ENCODE measurements at regions not wholly inside any gene's neighbourhood (a gene's known extent, or its start where the extent isn't known, plus 50 kb on each side); places are given as distances from the start of the nearest gene placed in this dataset.

DNA sequence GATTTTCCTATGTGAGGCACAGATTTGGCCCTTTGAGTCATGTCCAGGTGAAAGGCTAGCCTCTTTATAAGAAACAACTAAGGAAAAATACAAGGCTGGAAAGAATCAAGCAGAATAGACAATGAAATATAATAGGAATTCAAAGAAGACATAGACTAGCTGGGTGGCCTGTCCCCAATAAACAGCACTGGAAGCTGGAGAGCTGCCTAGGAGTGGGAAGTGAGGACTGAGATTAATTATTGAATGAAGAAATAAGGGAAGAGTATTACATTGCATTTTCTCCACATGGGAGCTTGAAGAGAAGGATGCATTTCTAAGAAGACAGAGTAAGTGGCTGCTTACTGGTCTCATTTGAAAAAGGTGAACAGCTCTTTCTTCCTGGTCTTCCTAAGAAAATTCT lies 100.0 kb downstream of the CCDC34 start:
- DNase-seq (ENCODE audit: insufficient read length): no peak
- TF ChIP-seq POLR2AphosphoS5 (IDR thresholded peaks at IDR 0.05; ENCODE audit: low read depth, low read length) (no peak), TAF1 (IDR thresholded peaks at IDR 0.05; ENCODE audit: borderline replicate concordance, low read depth, low read length) (no peak), POLR2A (IDR thresholded peaks at IDR 0.05; ENCODE audit: low read depth, low read length) (no peak)
- FAIRE-seq: no peak

DNA sequence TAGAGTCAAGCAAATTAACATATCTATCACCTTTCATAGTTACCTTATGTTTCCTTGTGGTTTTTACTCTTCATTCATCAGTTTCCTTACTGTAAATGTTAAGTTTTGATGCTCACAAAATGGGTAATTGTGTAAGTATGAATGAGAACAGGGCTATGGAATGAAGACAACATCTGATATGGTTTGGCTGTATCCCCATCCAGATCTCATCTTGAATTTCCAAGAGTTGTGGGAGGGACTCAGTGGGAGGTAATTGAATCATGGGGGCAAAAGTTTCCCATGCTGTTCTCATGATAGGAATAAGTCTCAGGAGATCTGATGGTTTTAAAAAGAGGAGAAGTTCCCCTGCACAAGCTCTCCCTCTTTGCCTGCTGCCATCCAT lies 107.6 kb downstream of the CCDC34 start:
- no peak for DNase-seq (ENCODE audit: insufficient read length)
- no peak for FAIRE-seq
- no peak for TF ChIP-seq POLR2A (IDR thresholded peaks at IDR 0.05; ENCODE audit: low read depth, low read length)
- TF ChIP-seq POLR2AphosphoS5 (IDR thresholded peaks at IDR 0.05; ENCODE audit: low read depth, low read length): no peak
- TF ChIP-seq TAF1 (IDR thresholded peaks at IDR 0.05; ENCODE audit: borderline replicate concordance, low read depth, low read length): no peak

DNA sequence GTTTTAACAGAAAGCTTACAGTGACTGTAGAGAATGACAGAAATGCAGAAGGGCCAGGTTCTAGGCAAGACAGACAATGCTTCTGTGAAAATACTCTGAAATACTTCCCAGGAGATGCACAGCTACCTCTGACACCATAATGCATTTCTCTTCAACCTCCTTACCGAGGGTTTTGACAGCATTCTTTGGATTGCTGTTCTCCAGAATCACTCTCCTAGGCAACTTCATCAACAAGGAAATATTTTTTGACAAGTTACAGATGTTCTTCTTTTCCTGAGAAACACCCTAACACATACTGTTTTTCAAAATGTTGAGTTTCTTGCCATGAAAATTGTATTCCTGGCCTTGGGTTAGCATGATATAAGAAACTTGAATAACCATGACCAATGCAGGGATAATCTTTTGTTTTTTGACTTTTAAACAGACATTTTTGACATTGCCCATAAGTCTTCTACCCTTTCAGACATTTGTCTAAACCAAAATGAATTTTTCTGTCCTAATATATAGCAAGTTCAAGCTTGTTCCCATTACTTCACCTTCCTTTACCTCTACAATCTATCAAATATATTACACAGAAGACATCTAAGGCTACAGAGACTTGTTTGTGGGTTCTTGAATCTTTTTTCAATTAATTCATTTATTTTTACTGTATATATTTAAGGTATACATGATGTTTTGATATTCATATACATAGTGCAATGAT lies 108.1 kb downstream of the CCDC34 start:
- FAIRE-seq: no peak
- TF ChIP-seq TAF1 (IDR thresholded peaks at IDR 0.05; ENCODE audit: borderline replicate concordance, low read depth, low read length) (no peak), POLR2A (IDR thresholded peaks at IDR 0.05; ENCODE audit: low read depth, low read length) (no peak)
- no peak for DNase-seq (ENCODE audit: insufficient read length)

DNA sequence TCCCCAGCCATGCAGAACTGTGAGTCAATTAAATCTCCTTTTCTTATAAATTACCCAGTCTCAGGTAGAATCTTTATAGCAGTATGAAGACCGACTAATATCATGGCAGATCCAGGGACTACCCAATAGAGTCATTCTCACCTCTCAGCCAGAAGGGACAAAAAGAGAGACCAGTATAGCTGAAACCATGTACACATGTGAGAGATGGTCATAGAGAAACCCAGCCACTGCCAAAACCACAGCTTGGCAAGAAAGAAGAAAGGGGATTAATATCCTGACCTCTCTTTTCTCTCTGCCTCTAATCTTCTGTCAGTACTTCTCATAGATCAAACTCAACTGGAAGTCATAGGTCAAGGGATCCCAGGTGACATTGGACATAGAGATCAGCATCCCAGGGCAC lies 109.8 kb downstream of the CCDC34 start:
- DNase-seq (ENCODE audit: insufficient read length) (no peak), FAIRE-seq (no peak)
- TF ChIP-seq POLR2AphosphoS5 (IDR thresholded peaks at IDR 0.05; ENCODE audit: low read depth, low read length) (no peak), TAF1 (IDR thresholded peaks at IDR 0.05; ENCODE audit: borderline replicate concordance, low read depth, low read length) (no peak), POLR2A (IDR thresholded peaks at IDR 0.05; ENCODE audit: low read depth, low read length) (no peak)

DNA sequence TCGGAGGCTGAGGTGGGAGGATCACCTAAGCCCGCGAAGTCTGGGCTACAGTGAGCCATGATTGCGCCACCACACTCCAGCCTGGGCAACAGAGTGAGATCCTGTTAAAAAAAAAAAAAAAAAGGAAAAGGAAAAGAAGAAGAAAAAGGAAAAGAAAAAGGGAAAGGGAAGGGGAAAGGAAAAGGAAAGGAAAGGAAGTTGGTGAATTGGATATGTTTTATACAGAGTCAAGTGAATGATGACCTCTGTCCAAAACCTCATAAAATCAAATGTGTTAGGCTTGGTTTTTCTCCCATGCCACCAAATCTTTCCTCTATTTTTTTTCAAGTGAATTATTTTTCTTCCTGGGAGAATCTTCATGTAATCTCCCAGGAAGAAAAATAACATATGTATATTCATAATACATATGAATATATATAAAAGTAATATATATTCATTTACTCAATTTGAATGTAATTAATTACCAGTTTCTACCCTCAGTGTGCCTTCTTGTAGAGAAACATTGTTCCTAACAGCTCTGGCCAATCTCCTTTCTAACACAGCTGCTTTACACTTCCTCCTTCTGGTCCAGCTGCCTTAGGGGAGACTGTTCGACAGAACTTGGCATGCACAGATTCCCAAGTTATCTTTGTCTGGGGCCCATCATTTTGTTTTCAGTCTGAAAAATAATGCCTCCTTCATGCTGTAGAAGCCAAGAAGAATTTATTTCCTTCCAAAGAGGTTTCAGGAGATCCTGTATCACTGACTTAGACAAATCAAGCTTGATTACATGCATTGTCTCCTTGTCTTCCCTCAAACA lies 111.9 kb downstream of the CCDC34 start:
- no peak for DNase-seq (ENCODE audit: insufficient read length)
- no peak for FAIRE-seq
- TF ChIP-seq POLR2A (IDR thresholded peaks at IDR 0.05; ENCODE audit: low read depth, low read length): no peak
- TF ChIP-seq TAF1 (IDR thresholded peaks at IDR 0.05; ENCODE audit: borderline replicate concordance, low read depth, low read length): no peak
- TF ChIP-seq POLR2AphosphoS5 (IDR thresholded peaks at IDR 0.05; ENCODE audit: low read depth, low read length): no peak

DNA sequence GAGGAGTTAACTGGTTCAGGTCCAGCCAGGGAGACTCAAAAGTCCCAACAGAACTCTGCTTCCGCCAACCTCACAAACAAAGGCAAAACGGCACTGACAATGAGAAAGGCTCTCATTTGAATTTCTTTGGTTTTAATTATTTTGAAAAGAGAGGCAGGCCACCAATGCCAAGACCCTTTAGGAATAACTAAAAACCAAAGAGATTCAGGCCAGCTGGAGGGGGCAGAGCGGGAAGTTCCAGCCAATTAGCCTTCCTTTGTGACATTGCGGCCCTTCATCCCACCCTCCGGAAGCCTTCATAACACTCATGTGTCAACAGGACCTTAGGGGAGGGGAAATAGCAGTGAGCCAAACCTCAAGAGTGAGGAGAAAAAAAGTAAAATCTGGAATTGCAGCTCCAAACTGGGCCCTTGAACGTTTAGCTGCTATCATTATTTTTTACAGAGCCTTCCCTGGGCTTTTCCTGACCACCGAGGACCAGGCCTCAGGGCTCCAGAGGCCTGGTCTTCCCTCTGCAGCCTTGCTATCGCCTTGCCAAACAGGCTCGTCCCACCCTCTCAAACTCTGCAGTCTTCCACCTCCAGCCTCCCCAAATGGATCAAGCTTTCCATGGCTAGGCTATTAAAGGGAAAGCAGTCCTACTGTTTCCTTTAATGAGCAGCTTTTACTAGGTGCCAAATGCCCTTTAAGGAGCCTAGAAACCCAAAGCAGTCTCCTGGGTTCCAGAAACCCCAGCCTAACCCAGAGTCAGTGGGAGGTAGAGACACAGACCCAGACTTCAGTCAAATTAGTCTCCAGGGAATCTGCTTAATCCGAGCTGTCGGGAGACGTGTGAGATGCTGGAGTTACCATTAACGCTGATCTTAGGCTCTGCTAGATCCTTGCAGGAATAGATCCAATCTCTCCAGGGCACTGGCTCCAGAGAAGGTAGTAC lies 114.2 kb downstream of the CCDC34 start:
- no peak for DNase-seq (ENCODE audit: insufficient read length)
- FAIRE-seq: no peak
- TF ChIP-seq POLR2A (IDR thresholded peaks at IDR 0.05; ENCODE audit: low read depth, low read length) (no peak), TAF1 (IDR thresholded peaks at IDR 0.05; ENCODE audit: borderline replicate concordance, low read depth, low read length) (no peak), POLR2AphosphoS5 (IDR thresholded peaks at IDR 0.05; ENCODE audit: low read depth, low read length) (no peak)

DNA sequence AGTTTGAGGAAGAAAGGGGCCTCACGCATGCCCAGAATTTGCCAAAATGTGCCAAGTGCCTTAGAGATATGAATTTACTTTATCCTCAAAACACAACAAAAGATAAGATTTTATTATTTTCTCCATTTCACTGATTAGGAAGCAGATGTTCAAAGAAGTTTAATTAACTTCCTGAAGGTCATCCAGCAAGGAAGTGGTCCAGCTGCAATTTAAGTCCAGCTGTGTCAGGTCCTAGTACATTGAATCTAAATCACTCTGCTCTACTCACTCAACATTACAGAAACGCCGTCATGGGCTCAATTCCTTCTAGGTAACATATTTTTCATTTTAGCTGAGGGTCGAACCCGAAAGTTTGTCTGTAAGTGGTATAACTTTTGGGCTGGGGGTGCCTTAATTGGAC lies 115.4 kb downstream of the CCDC34 start:
- TF ChIP-seq POLR2A (IDR thresholded peaks at IDR 0.05; ENCODE audit: low read depth, low read length) (no peak), TAF1 (IDR thresholded peaks at IDR 0.05; ENCODE audit: borderline replicate concordance, low read depth, low read length) (no peak)
- DNase-seq (ENCODE audit: insufficient read length) (no peak), FAIRE-seq (no peak)

DNA sequence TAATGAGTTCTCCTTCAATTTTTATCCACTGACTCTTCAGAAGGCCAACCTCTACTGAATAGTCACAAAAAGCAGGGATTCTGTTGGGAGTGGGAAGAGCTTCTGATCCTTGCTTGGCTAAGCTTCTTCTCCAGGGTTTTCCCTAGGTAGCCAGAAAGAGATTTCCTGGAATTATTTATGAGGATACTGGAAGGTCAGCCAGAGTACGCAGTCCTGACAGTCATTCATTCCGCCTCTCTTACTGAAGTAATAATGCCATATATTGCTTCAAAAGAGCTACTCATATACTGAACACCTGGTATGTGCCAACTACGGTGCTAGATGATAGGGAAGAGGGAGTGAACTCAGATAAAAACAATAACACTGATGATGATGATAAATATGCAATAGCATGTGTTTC lies 116.1 kb downstream of the CCDC34 start:
- FAIRE-seq: no peak
- no peak for TF ChIP-seq POLR2AphosphoS5 (IDR thresholded peaks at IDR 0.05; ENCODE audit: low read depth, low read length)
- TF ChIP-seq POLR2A (IDR thresholded peaks at IDR 0.05; ENCODE audit: low read depth, low read length): no peak
- no peak for TF ChIP-seq TAF1 (IDR thresholded peaks at IDR 0.05; ENCODE audit: borderline replicate concordance, low read depth, low read length)

DNA sequence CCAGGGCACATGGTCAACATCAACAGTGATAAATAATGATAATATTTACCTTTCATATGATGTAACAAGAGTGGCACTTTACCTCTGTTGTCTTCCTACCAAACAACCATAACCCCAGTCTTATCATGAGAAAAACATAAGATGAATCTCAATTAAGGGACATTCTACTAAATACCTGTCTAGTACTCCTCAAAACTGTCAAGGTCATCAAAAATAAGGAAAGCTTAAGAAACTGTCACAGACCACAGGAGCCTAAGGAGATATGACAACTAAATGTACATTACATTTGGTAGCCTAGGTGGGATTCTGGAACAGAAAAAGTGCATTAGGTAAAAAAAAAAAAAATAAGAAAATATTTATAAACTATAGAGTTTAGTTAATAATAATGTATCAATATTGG lies 118.1 kb downstream of the CCDC34 start:
- no peak for DNase-seq (ENCODE audit: insufficient read length)
- no peak for FAIRE-seq

More for the DNA sequence above, 116.1 kb downstream of the CCDC34 start:
- no peak for DNase-seq (ENCODE audit: insufficient read length)

DNA sequence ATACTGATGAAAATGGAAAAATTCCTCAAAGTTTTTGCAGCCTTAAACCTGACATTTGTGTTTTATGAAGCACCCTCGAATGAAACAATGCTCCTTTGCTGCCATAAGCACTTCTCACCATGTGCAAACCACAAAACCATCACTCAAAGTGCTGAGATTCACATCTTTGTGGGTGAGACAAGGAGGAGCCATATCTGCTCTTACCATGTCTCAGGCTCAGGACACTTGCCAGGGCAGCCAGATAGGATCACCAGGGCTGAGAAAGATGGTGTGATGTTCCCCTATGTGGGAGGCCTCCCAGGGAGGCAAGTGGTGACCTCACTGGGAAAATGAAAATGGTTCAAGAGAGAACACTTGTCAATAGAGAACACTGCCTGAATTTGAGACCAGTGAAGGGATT lies 120.4 kb downstream of the CCDC34 start:
- FAIRE-seq: no peak
- TF ChIP-seq POLR2AphosphoS5 (IDR thresholded peaks at IDR 0.05; ENCODE audit: low read depth, low read length) (no peak), TAF1 (IDR thresholded peaks at IDR 0.05; ENCODE audit: borderline replicate concordance, low read depth, low read length) (no peak), POLR2A (IDR thresholded peaks at IDR 0.05; ENCODE audit: low read depth, low read length) (no peak)
- DNase-seq (ENCODE audit: insufficient read length): no peak

More for the DNA sequence above, 118.1 kb downstream of the CCDC34 start:
- TF ChIP-seq TAF1 (IDR thresholded peaks at IDR 0.05; ENCODE audit: borderline replicate concordance, low read depth, low read length): no peak
- TF ChIP-seq POLR2AphosphoS5 (IDR thresholded peaks at IDR 0.05; ENCODE audit: low read depth, low read length): no peak
- TF ChIP-seq POLR2A (IDR thresholded peaks at IDR 0.05; ENCODE audit: low read depth, low read length): no peak

Data from GM12892 (cell line).